ENCODE measurements at regions not wholly inside any gene's neighbourhood (a gene's known extent, or its start where the extent isn't known, plus 50 kb on each side); places are given as distances from the start of the nearest gene placed in this dataset.

GRCh38 chr14:50006141-50006540, 110.2 kb downstream of the VCPKMT start:
- H3K4me3 ChIP-seq: no peak overlapping the region
- peaks cover 52% of the 10 kb centered on the region for H3K27me3 ChIP-seq
- no peak overlapping the region for H3K27ac ChIP-seq
- H3K9me3 Mint-ChIP-seq: peaks cover 3% of the 10 kb centered on the region
- no peaks in the 10 kb centered on the region for H3K4me1 ChIP-seq
- H3K4me1 Mint-ChIP-seq: peaks cover 11% of the 10 kb centered on the region
- no peak overlapping the region for H3K27ac Mint-ChIP-seq
- no peaks in the 10 kb centered on the region for H3K79me2 ChIP-seq (ENCODE audit: low read depth)
- no peak for TF ChIP-seq CTCF (IDR thresholded peaks at IDR 0.05)
- no peak for TF ChIP-seq EZH2phosphoT487 (IDR thresholded peaks at IDR 0.05)
- no peak for TF ChIP-seq EZH2 (IDR thresholded peaks at IDR 0.05)
- H3K4me3 Mint-ChIP-seq: no peak overlapping the region
- H4K20me1 ChIP-seq (ENCODE audit: low read depth): no peaks in the 10 kb centered on the region
- H3F3A ChIP-seq (ENCODE audit: low read depth): no peaks in the 10 kb centered on the region
- no peaks in the 10 kb centered on the region for H3K9me3 ChIP-seq (ENCODE audit: low read depth)
- H3K36me3 ChIP-seq: no peaks in the 10 kb centered on the region
- peaks cover 1% of the 10 kb centered on the region for H3K36me3 Mint-ChIP-seq
- H3K9ac ChIP-seq: no peak overlapping the region
- no peak overlapping the region for H2AFZ ChIP-seq (replicated peaks)
- DNase-seq (ENCODE audit: low spot score): no peak
- H3K27me3 Mint-ChIP-seq (ENCODE audit: insufficient read depth, low read depth): peaks cover 26% of the 10 kb centered on the region
- no peak overlapping the region for H3K4me2 ChIP-seq

- H3F3A ChIP-seq (ENCODE audit: low read depth): no peaks in the 10 kb centered on the region
- no peak overlapping the region for H3K4me2 ChIP-seq
- H3K27ac ChIP-seq: no peak overlapping the region
- H4K20me1 ChIP-seq (ENCODE audit: low read depth): no peaks in the 10 kb centered on the region
- no peaks in the 10 kb centered on the region for H3K9me3 ChIP-seq (ENCODE audit: low read depth)
- peaks cover 40% of the 10 kb centered on the region for H3K27me3 ChIP-seq
- peaks cover 3% of the 10 kb centered on the region for H3K9me3 Mint-ChIP-seq
- no peaks in the 10 kb centered on the region for H3K79me2 ChIP-seq (ENCODE audit: low read depth)
- peaks cover 23% of the 10 kb centered on the region for H3K27me3 Mint-ChIP-seq (ENCODE audit: insufficient read depth, low read depth)
- no peak for DNase-seq (ENCODE audit: low spot score)
- no peak overlapping the region for H3K9ac ChIP-seq
- no peak for TF ChIP-seq EZH2phosphoT487 (IDR thresholded peaks at IDR 0.05)
- no peak for TF ChIP-seq CTCF (IDR thresholded peaks at IDR 0.05)
- no peak for TF ChIP-seq EZH2 (IDR thresholded peaks at IDR 0.05)
- no peak overlapping the region for H2AFZ ChIP-seq (replicated peaks)
- H3K27ac Mint-ChIP-seq: no peak overlapping the region
- peaks cover 1% of the 10 kb centered on the region for H3K36me3 Mint-ChIP-seq
- H3K4me3 ChIP-seq: no peak overlapping the region
- H3K36me3 ChIP-seq: no peaks in the 10 kb centered on the region
- H3K4me1 ChIP-seq: no peaks in the 10 kb centered on the region
- no peak overlapping the region for H3K4me3 Mint-ChIP-seq
- H3K4me1 Mint-ChIP-seq: peaks cover 5% of the 10 kb centered on the region
Observed at GRCh38 chr14:50007123-50007903, 109.1 kb downstream of the VCPKMT start.

GRCh38 chr14:50008562-50008961, 107.8 kb downstream of the VCPKMT start:
- Histone ChIP-seq H3F3A (ENCODE audit: low read depth) (no peaks in the 10 kb centered on the region), H3K36me3 (no peaks in the 10 kb centered on the region), H3K9me3 (ENCODE audit: low read depth) (no peaks in the 10 kb centered on the region), H3K4me2 (no peak overlapping the region), H3K4me1 (no peaks in the 10 kb centered on the region), H3K9ac (no peak overlapping the region), H3K4me3 (no peak overlapping the region), H3K27me3 (peaks cover 28% of the 10 kb centered on the region), H3K27ac (no peak overlapping the region), H4K20me1 (ENCODE audit: low read depth) (no peaks in the 10 kb centered on the region), H3K79me2 (ENCODE audit: low read depth) (no peaks in the 10 kb centered on the region), H2AFZ (replicated peaks) (no peak overlapping the region)
- no peak overlapping the region for H3K4me3 Mint-ChIP-seq
- H3K27me3 Mint-ChIP-seq (ENCODE audit: insufficient read depth, low read depth): peaks cover 14% of the 10 kb centered on the region
- no peak overlapping the region for H3K27ac Mint-ChIP-seq
- H3K9me3 Mint-ChIP-seq: peaks cover 3% of the 10 kb centered on the region
- no peaks in the 10 kb centered on the region for H3K4me1 Mint-ChIP-seq
- H3K36me3 Mint-ChIP-seq: peaks cover 1% of the 10 kb centered on the region
- TF ChIP-seq EZH2 (IDR thresholded peaks at IDR 0.05) (no peak), CTCF (IDR thresholded peaks at IDR 0.05) (no peak), EZH2phosphoT487 (IDR thresholded peaks at IDR 0.05) (no peak)
- no peak for DNase-seq (ENCODE audit: low spot score)
